NCI-H2196 (cell line): ENCODE measurements at regions not wholly inside any gene's neighbourhood (a gene's known extent, or its start where the extent isn't known, plus 50 kb on each side); places are given as distances from the start of the nearest gene placed in this dataset.
"Not testable (repeated sequence)": the region's sequence is repeated elsewhere in the genome, so short reads cannot be mapped to it uniquely, and the experiment has no call there.

Experiments used
- DNase-seq: peaks from one replicate; lab custom pipeline; 2025; ENCODE audit not compliant: unreplicated experiment; lab: John Stamatoyannopoulos, UW

GRCh38 chr9:110114086-110114858 is 93.7 kb downstream of the C9orf152 start:
- no peak for DNase-seq

- DNase-seq = no peak
These were observed 93.1 kb downstream of the C9orf152 start for GRCh38 chr9:110114859-110115201.

- DNase-seq = no peak
These were observed 92.6 kb downstream of the C9orf152 start for GRCh38 chr9:110115341-110115820.

- no peak for DNase-seq
These were observed 92.0 kb downstream of the C9orf152 start for GRCh38 chr9:110115826-110116542.

- no peak for DNase-seq
These were observed 91.4 kb downstream of the C9orf152 start for GRCh38 chr9:110116543-110116885.

GRCh38 chr9:110121170-110121569 is 86.8 kb downstream of the C9orf152 start:
- no peak for DNase-seq

GRCh38 chr9:110123341-110124095 is 84.4 kb downstream of the C9orf152 start:
- DNase-seq = no peak

GRCh38 chr9:110124439-110124838 is 83.5 kb downstream of the C9orf152 start:
- DNase-seq = no peak

GRCh38 chr9:110125207-110125751 is 82.7 kb downstream of the C9orf152 start:
- no peak for DNase-seq

GRCh38 chr9:110125763-110126351 is 82.1 kb downstream of the C9orf152 start:
- no peak for DNase-seq

GRCh38 chr9:110126499-110126941 is 81.4 kb downstream of the C9orf152 start:
- no peak for DNase-seq

GRCh38 chr9:110126986-110127864 is 80.7 kb downstream of the C9orf152 start:
- no peak for DNase-seq

GRCh38 chr9:110128664-110129329 is 79.2 kb downstream of the C9orf152 start:
- no peak for DNase-seq

- no peak for DNase-seq
These were observed 78.5 kb downstream of the C9orf152 start for GRCh38 chr9:110129425-110129824.

GRCh38 chr9:110130211-110130610 is 77.7 kb downstream of the C9orf152 start:
- no peak for DNase-seq

GRCh38 chr9:110130791-110131416 is 77.1 kb downstream of the C9orf152 start:
- DNase-seq = no peak

- no peak for DNase-seq
These were observed 76.5 kb downstream of the C9orf152 start for GRCh38 chr9:110131499-110131898.

- not testable (repeated sequence) for DNase-seq
These were observed 75.4 kb downstream of the C9orf152 start for GRCh38 chr9:110132531-110132930.

- no peak for DNase-seq
These were observed 74.9 kb downstream of the C9orf152 start for GRCh38 chr9:110133059-110133458.
